ENCODE measurements at regions not wholly inside any gene's neighbourhood (a gene's known extent, or its start where the extent isn't known, plus 50 kb on each side); places are given as distances from the start of the nearest gene placed in this dataset.

GRCh38 chr16:79312502-79312901, 288.0 kb downstream of the MAF start:
- Histone ChIP-seq H3K4me2 (ENCODE audit: low read length) (peak overlapping the region; percentile 51), H3K4me3 (ENCODE audit: low read depth, low read length) (no peak overlapping the region), H3K27ac (no peak overlapping the region), H3K9ac (no peak overlapping the region), H3K4me1 (peaks cover 8% of the 10 kb centered on the region), H2AFZ (peak overlapping the region; percentile 61), H3K9me3 (ENCODE audit: control insufficient read depth, low read length) (no peaks in the 10 kb centered on the region), H3K79me2 (no peaks in the 10 kb centered on the region), H3K27me3 (ENCODE audit: control insufficient read depth, insufficient read depth, low read length) (no peaks in the 10 kb centered on the region), H3K36me3 (ENCODE audit: control insufficient read depth, insufficient read depth, low read length) (no peaks in the 10 kb centered on the region)
- TF ChIP-seq, protein P1, sequence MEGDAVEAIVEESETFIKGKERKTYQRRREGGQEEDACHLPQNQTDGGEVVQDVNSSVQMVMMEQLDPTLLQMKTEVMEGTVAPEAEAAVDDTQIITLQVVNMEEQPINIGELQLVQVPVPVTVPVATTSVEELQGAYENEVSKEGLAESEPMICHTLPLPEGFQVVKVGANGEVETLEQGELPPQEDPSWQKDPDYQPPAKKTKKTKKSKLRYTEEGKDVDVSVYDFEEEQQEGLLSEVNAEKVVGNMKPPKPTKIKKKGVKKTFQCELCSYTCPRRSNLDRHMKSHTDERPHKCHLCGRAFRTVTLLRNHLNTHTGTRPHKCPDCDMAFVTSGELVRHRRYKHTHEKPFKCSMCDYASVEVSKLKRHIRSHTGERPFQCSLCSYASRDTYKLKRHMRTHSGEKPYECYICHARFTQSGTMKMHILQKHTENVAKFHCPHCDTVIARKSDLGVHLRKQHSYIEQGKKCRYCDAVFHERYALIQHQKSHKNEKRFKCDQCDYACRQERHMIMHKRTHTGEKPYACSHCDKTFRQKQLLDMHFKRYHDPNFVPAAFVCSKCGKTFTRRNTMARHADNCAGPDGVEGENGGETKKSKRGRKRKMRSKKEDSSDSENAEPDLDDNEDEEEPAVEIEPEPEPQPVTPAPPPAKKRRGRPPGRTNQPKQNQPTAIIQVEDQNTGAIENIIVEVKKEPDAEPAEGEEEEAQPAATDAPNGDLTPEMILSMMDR (IDR thresholded peaks at IDR 0.05), result no peak

DNA sequence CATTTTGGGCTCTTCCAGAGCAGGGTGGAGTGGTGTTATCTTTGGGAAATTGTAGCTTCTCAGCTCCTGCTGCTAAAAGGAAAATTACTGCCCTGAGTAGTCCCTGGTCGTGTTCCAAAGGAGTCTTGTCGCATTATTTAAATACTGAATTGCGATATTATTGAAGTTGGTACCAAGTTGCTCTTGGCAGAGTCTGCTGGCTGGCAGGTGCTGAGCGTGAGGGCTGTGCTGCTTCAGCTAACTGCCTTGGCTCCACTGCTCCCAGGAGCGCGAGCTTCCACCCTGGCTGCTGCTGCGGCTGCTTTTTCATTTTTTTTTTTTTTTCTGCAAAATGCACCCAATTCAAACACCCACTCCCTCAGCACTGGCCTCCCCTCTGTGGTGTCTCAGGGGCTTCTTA, 289.8 kb downstream of the MAF start:
- Histone ChIP-seq H3K27ac (no peak overlapping the region), H3K4me1 (peaks cover 8% of the 10 kb centered on the region), H2AFZ (no peak overlapping the region), H3K4me2 (ENCODE audit: low read length) (no peak overlapping the region), H3K9ac (no peak overlapping the region), H3K4me3 (ENCODE audit: low read depth, low read length) (no peak overlapping the region), H3K27me3 (ENCODE audit: control insufficient read depth, insufficient read depth, low read length) (no peaks in the 10 kb centered on the region), H3K9me3 (ENCODE audit: control insufficient read depth, low read length) (no peaks in the 10 kb centered on the region), H3K36me3 (ENCODE audit: control insufficient read depth, insufficient read depth, low read length) (no peaks in the 10 kb centered on the region), H3K79me2 (no peaks in the 10 kb centered on the region)
- TF ChIP-seq, protein P1 (IDR thresholded peaks at IDR 0.05), result no peak

GRCh38 chr16:79309606-79310005, 290.9 kb downstream of the MAF start:
- peaks cover 10% of the 10 kb centered on the region for H3K4me1 ChIP-seq
- H3K27ac ChIP-seq, result no peak overlapping the region
- no peak overlapping the region for H3K9ac ChIP-seq
- H3K4me2 ChIP-seq (ENCODE audit: low read length), result no peak overlapping the region
- H3K4me3 ChIP-seq (ENCODE audit: low read depth, low read length), result no peak overlapping the region
- TF ChIP-seq, protein P1 (IDR thresholded peaks at IDR 0.05), result no peak
- no peaks in the 10 kb centered on the region for H3K36me3 ChIP-seq (ENCODE audit: control insufficient read depth, insufficient read depth, low read length)
- H3K27me3 ChIP-seq (ENCODE audit: control insufficient read depth, insufficient read depth, low read length), result no peaks in the 10 kb centered on the region
- no peaks in the 10 kb centered on the region for H3K79me2 ChIP-seq
- no peak overlapping the region for H2AFZ ChIP-seq
- H3K9me3 ChIP-seq (ENCODE audit: control insufficient read depth, low read length), result no peaks in the 10 kb centered on the region

DNA sequence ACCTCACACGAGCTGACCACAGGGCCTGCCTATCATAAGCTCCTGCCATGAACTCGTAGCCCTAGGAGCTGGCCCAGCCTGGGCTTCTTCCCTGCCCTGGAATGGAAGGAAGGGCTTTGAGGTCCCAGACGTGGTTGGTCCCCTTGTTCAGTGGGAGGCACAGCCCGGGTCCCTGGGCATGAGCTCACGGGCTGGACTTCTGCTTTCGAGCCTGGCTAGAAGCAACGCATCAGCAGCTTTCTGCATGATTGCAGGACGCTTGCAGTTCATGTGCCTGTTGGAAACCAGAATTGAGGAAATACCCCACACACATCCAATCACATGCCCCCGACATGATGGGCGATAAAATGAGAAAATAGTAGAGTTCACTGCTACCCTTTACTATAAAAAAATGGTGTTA, 293.3 kb downstream of the MAF start:
- peaks cover 5% of the 10 kb centered on the region for H3K4me1 ChIP-seq
- no peak overlapping the region for H2AFZ ChIP-seq

DNA sequence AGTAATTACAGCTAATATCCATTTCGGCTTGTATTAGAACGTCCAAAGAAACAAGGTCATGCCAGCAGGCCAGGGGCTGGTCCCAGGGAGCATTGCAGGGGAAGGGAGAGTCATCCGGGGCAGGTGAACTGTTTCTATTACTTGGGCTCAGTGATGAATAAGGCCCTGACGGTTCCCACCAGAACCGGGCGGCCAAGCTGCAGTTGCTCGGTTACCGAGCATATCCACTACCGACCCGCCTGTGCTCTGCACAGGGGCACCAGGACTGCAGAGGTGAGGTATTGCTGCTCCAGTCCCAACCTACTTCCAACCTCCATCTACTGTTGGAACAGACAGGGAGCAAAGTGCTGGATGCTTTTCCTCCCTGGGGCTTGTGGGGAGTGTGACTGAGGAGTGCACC, 295.5 kb downstream of the MAF start:
- Histone ChIP-seq H3K4me2 (ENCODE audit: low read length) (no peak overlapping the region), H3K4me3 (ENCODE audit: low read depth, low read length) (no peak overlapping the region), H3K9ac (no peak overlapping the region), H3K27ac (no peak overlapping the region), H3K4me1 (peaks cover 8% of the 10 kb centered on the region), H3K79me2 (no peaks in the 10 kb centered on the region), H2AFZ (no peak overlapping the region), H3K9me3 (ENCODE audit: control insufficient read depth, low read length) (no peaks in the 10 kb centered on the region), H3K36me3 (ENCODE audit: control insufficient read depth, insufficient read depth, low read length) (no peaks in the 10 kb centered on the region), H3K27me3 (ENCODE audit: control insufficient read depth, insufficient read depth, low read length) (no peaks in the 10 kb centered on the region)
- TF ChIP-seq, protein P1 (IDR thresholded peaks at IDR 0.05), result no peak

More for the DNA sequence above, 293.3 kb downstream of the MAF start:
- TF ChIP-seq, protein P1 (IDR thresholded peaks at IDR 0.05), result no peak
- no peaks in the 10 kb centered on the region for H3K36me3 ChIP-seq (ENCODE audit: control insufficient read depth, insufficient read depth, low read length)
- no peak overlapping the region for H3K4me3 ChIP-seq (ENCODE audit: low read depth, low read length)
- no peaks in the 10 kb centered on the region for H3K79me2 ChIP-seq
- no peak overlapping the region for H3K4me2 ChIP-seq (ENCODE audit: low read length)
- H3K9me3 ChIP-seq (ENCODE audit: control insufficient read depth, low read length), result no peaks in the 10 kb centered on the region
- H3K27me3 ChIP-seq (ENCODE audit: control insufficient read depth, insufficient read depth, low read length), result no peaks in the 10 kb centered on the region
- no peak overlapping the region for H3K9ac ChIP-seq
- H3K27ac ChIP-seq, result no peak overlapping the region
